ENCODE measurements at regions not wholly inside any gene's neighbourhood (a gene's known extent, or its start where the extent isn't known, plus 50 kb on each side); places are given as distances from the start of the nearest gene placed in this dataset.

DNA sequence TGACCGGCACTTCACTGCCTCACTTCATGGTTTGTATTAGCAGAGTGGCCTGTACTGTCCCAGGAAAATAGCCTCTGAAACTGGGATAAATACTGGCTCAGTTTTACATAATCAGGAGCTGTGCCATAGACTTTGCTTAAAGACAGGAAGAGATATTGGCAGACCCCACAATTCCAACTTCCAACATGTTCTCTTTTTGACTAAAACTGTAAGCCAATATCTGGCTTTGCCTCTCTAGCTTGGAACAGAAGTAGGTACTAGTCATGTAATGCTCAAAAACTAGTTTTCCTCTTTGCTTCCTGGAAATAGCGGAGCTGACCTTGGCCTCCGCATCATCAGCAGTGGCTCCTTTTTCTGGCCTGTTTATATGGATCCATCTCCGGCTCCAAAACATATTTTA lies 276.9 kb downstream of the CDH9 start:
- intact Hi-C loops (cut with DNase I; ENCODE audit: low total_unique reads), result no loop called here
- Histone ChIP-seq H3K9me3 (peaks cover 0 to 9% (median 0%) of the 10 kb centered on the region in 8 donors), H3K27ac (no peak overlapping the region), H3K27me3 (replicated peaks in 1 of 7) (no peaks in the 10 kb centered on the region), H3K4me1 (no peaks in the 10 kb centered on the region), H3K36me3 (no peaks in the 10 kb centered on the region), H3K4me3 (no peak overlapping the region)
- no peak for TF ChIP-seq POLR2A (IDR thresholded peaks at IDR 0.05)
- TF ChIP-seq POLR2AphosphoS5 (IDR thresholded peaks at IDR 0.05), result no peak
- TF ChIP-seq, protein P1, sequence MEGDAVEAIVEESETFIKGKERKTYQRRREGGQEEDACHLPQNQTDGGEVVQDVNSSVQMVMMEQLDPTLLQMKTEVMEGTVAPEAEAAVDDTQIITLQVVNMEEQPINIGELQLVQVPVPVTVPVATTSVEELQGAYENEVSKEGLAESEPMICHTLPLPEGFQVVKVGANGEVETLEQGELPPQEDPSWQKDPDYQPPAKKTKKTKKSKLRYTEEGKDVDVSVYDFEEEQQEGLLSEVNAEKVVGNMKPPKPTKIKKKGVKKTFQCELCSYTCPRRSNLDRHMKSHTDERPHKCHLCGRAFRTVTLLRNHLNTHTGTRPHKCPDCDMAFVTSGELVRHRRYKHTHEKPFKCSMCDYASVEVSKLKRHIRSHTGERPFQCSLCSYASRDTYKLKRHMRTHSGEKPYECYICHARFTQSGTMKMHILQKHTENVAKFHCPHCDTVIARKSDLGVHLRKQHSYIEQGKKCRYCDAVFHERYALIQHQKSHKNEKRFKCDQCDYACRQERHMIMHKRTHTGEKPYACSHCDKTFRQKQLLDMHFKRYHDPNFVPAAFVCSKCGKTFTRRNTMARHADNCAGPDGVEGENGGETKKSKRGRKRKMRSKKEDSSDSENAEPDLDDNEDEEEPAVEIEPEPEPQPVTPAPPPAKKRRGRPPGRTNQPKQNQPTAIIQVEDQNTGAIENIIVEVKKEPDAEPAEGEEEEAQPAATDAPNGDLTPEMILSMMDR (IDR thresholded peaks at IDR 0.05 in 8 of 11, conservative IDR thresholded peaks at IDR 0.05 in 3 of 11), result no peak
- whole genome bisulfite sequencing, 5 donors, result 81 to 88% (median 86%) methylated on average over 4 of the region's 4 CpGs
- DNase-seq, result no peak

DNA sequence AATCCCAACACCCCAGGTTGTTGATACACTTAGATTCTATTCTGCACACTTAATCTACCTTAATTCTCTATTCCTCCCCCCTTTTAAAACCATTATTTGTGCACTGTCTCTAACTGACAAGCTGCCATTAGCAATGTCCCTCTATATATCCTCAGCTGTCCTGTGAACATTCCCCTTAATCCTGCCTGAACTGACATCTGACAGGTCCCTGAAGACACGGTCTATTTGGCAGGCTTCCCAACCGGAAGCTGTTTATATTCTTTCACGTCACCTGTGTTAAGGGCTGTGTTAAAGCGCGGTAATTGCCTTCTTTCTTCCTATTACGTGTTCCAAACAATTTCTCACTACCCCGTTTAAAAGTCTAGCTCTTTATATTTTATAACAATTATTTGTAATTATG lies 277.3 kb downstream of the CDH9 start:
- intact Hi-C loops (cut with DNase I; ENCODE audit: low total_unique reads), result no loop called here
- Histone ChIP-seq H3K4me3 (no peak overlapping the region), H3K9me3 (peaks cover 0 to 9% (median 0%) of the 10 kb centered on the region in 8 donors), H3K36me3 (no peaks in the 10 kb centered on the region), H3K27ac (no peak overlapping the region), H3K27me3 (replicated peaks in 1 of 7) (no peaks in the 10 kb centered on the region), H3K4me1 (no peaks in the 10 kb centered on the region)
- 67 to 79% (median 76%) methylated on average over 7 of the region's 7 CpGs for WGBS, 5 donors
- no peak for TF ChIP-seq POLR2AphosphoS5 (IDR thresholded peaks at IDR 0.05)
- no peak for TF ChIP-seq POLR2A (IDR thresholded peaks at IDR 0.05)
- TF ChIP-seq, protein P1 (IDR thresholded peaks at IDR 0.05 in 8 of 11, conservative IDR thresholded peaks at IDR 0.05 in 3 of 11), result no peak
- no peak for DNase-seq

DNA sequence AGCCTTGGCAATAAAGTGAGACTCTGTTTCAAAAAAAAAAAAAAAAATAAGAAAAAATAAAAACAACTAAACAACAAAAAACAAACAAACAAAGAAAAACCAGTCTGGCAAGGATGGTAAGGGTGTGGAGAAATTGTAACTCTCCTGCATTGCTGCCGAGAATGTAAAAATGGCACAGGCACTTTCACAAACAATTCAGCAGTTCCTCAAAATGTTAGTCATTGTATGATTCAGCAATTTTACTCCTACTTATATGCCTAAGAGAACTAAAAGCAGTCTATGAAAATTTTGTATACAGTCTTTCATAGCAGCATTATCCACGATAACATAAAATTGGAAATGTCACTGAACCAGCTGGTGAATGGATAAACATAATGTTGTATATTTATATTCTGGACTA lies 280.4 kb downstream of the CDH9 start:
- intact Hi-C loops (cut with DNase I; ENCODE audit: low total_unique reads), result no loop called here
- Histone ChIP-seq H3K4me3 (no peak overlapping the region), H3K27ac (no peak overlapping the region), H3K4me1 (no peaks in the 10 kb centered on the region), H3K9me3 (peaks cover 0 to 9% (median 0%) of the 10 kb centered on the region in 8 donors), H3K36me3 (no peaks in the 10 kb centered on the region), H3K27me3 (replicated peaks in 1 of 7) (no peaks in the 10 kb centered on the region)
- TF ChIP-seq POLR2A (IDR thresholded peaks at IDR 0.05) (no peak), POLR2AphosphoS5 (IDR thresholded peaks at IDR 0.05) (no peak)
- TF ChIP-seq, protein P1 (IDR thresholded peaks at IDR 0.05 in 8 of 11, conservative IDR thresholded peaks at IDR 0.05 in 3 of 11), result no peak
- 54 to 72% (median 58%) methylated on average over 2 of the region's 2 CpGs for WGBS, 5 donors
- no peak for DNase-seq

DNA sequence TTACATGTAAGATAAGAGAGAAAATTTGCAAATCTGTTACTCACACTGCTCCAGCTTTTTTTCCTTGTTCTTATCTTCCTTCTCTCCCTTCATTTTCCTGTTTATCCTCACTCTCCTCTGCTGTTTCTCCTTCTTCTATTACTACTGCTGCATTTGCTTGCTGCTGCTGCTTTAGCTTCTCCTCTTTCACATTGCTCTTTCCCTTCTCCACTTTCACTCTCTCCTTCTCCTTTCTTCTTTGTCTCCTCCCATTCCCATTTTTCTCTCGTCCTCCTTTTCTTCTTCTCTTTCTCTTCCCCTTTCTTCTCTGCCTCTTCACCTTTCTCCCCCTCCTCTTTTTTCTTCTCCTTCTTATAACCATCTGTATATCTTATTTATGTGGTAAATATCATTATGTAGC lies 288.6 kb downstream of the CDH9 start:
- H3K27me3 ChIP-seq (replicated peaks in 1 of 7), result no peaks in the 10 kb centered on the region
- no peaks in the 10 kb centered on the region for H3K36me3 ChIP-seq
- intact Hi-C loops (cut with DNase I; ENCODE audit: low total_unique reads), result no loop called here
- H3K4me3 ChIP-seq, result no peak overlapping the region
- H3K27ac ChIP-seq, result no peak overlapping the region
- no peak for TF ChIP-seq POLR2AphosphoS5 (IDR thresholded peaks at IDR 0.05)
- no peak for TF ChIP-seq POLR2A (IDR thresholded peaks at IDR 0.05)
- TF ChIP-seq, protein P1 (IDR thresholded peaks at IDR 0.05 in 8 of 11, conservative IDR thresholded peaks at IDR 0.05 in 3 of 11), result no peak
- H3K9me3 ChIP-seq, result peaks cover 0 to 3% (median 0%) of the 10 kb centered on the region in 8 donors
- 28 to 56% (median 38%) methylated on average over 1 of the region's 1 CpG for WGBS, 5 donors
- DNase-seq, result no peak
- no peaks in the 10 kb centered on the region for H3K4me1 ChIP-seq

Data from spleen (tissue), 11 donors.